ENCODE measurements at regions not wholly inside any gene's neighbourhood (a gene's known extent, or its start where the extent isn't known, plus 50 kb on each side); places are given as distances from the start of the nearest gene placed in this dataset.

- WGBS: 62% methylated on average over 2 of the region's 2 CpGs
- Histone ChIP-seq H3K4me1 (ENCODE audit: control insufficient read depth in 4 of 4, insufficient read depth in 4 of 4, low read length in 3 of 4) (no peaks in the 10 kb centered on the region), H3K27ac (ENCODE audit: low read depth in 1 of 2, low read length in 2 of 2) (no peak overlapping the region), H3K9ac (ENCODE audit: low read depth in 1 of 2, low read length in 2 of 2) (no peak overlapping the region), H3K27me3 (ENCODE audit: control insufficient read depth in 4 of 4, insufficient read depth in 4 of 4, low read length in 3 of 4) (no peaks in the 10 kb centered on the region), H3K9me3 (ENCODE audit: control insufficient read depth in 4 of 4, low read length in 3 of 4) (no peaks in the 10 kb centered on the region), H3K36me3 (ENCODE audit: control insufficient read depth in 4 of 4, insufficient read depth in 3 of 4, low read depth in 1 of 4, low read length in 3 of 4) (no peaks in the 10 kb centered on the region), H3K4me3 (ENCODE audit: low read depth in 1 of 3, low read length in 3 of 3) (no peak overlapping the region)
- no peak for DNase-seq (ENCODE audit: low spot score)
- TF ChIP-seq GABPA (IDR thresholded peaks at IDR 0.05 in 1 of 2, conservative IDR thresholded peaks at IDR 0.05 in 1 of 2): no peak
- TF ChIP-seq YY1 (IDR thresholded peaks at IDR 0.05): no peak
- TF ChIP-seq MAX (IDR thresholded peaks at IDR 0.05): no peak
- TF ChIP-seq TAF1 (conservative IDR thresholded peaks at IDR 0.05): no peak
- no peak for TF ChIP-seq ATF3 (IDR thresholded peaks at IDR 0.05)
- TF ChIP-seq JUND (IDR thresholded peaks at IDR 0.05): no peak
- no peak for TF ChIP-seq FOXA1 (IDR thresholded peaks at IDR 0.05)
- TF ChIP-seq SP1 (IDR thresholded peaks at IDR 0.05): no peak
- TF ChIP-seq NR2F2 (IDR thresholded peaks at IDR 0.05): no peak
- no peak for TF ChIP-seq HNF4A (conservative IDR thresholded peaks at IDR 0.05)
- TF ChIP-seq CTCF (IDR thresholded peaks at IDR 0.05; ENCODE audit: low read depth, low read length, missing input control): no peak
- TF ChIP-seq RAD21 (IDR thresholded peaks at IDR 0.05): no peak
- TF ChIP-seq FOXA2 (IDR thresholded peaks at IDR 0.05): no peak
- TF ChIP-seq, protein P1, sequence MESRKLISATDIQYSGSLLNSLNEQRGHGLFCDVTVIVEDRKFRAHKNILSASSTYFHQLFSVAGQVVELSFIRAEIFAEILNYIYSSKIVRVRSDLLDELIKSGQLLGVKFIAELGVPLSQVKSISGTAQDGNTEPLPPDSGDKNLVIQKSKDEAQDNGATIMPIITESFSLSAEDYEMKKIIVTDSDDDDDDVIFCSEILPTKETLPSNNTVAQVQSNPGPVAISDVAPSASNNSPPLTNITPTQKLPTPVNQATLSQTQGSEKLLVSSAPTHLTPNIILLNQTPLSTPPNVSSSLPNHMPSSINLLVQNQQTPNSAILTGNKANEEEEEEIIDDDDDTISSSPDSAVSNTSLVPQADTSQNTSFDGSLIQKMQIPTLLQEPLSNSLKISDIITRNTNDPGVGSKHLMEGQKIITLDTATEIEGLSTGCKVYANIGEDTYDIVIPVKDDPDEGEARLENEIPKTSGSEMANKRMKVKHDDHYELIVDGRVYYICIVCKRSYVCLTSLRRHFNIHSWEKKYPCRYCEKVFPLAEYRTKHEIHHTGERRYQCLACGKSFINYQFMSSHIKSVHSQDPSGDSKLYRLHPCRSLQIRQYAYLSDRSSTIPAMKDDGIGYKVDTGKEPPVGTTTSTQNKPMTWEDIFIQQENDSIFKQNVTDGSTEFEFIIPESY (IDR thresholded peaks at IDR 0.05): no peak
- TF ChIP-seq EGR1 (IDR thresholded peaks at IDR 0.05; ENCODE audit: low read depth in 2 of 2): no peak
These were observed 422.2 kb downstream of the GABRG1 start for GRCh38 chr4:45701621-45702020.

GRCh38 chr4:45693746-45694145 lies 430.1 kb downstream of the GABRG1 start:
- H3K9me3 ChIP-seq (ENCODE audit: control insufficient read depth in 4 of 4, low read length in 3 of 4): no peaks in the 10 kb centered on the region
- no peak overlapping the region for H3K27ac ChIP-seq (ENCODE audit: low read depth in 1 of 2, low read length in 2 of 2)
- no peak overlapping the region for H3K9ac ChIP-seq (ENCODE audit: low read depth in 1 of 2, low read length in 2 of 2)
- H3K36me3 ChIP-seq (ENCODE audit: control insufficient read depth in 4 of 4, insufficient read depth in 3 of 4, low read depth in 1 of 4, low read length in 3 of 4): no peaks in the 10 kb centered on the region
- no peak overlapping the region for H3K4me3 ChIP-seq (ENCODE audit: low read depth in 1 of 3, low read length in 3 of 3)
- TF ChIP-seq, protein P1 (IDR thresholded peaks at IDR 0.05): no peak
- no peak for TF ChIP-seq RXRA (IDR thresholded peaks at IDR 0.05)
- no peak for TF ChIP-seq ATF3 (IDR thresholded peaks at IDR 0.05)
- TF ChIP-seq TAF1 (conservative IDR thresholded peaks at IDR 0.05): no peak
- TF ChIP-seq, protein P2, sequence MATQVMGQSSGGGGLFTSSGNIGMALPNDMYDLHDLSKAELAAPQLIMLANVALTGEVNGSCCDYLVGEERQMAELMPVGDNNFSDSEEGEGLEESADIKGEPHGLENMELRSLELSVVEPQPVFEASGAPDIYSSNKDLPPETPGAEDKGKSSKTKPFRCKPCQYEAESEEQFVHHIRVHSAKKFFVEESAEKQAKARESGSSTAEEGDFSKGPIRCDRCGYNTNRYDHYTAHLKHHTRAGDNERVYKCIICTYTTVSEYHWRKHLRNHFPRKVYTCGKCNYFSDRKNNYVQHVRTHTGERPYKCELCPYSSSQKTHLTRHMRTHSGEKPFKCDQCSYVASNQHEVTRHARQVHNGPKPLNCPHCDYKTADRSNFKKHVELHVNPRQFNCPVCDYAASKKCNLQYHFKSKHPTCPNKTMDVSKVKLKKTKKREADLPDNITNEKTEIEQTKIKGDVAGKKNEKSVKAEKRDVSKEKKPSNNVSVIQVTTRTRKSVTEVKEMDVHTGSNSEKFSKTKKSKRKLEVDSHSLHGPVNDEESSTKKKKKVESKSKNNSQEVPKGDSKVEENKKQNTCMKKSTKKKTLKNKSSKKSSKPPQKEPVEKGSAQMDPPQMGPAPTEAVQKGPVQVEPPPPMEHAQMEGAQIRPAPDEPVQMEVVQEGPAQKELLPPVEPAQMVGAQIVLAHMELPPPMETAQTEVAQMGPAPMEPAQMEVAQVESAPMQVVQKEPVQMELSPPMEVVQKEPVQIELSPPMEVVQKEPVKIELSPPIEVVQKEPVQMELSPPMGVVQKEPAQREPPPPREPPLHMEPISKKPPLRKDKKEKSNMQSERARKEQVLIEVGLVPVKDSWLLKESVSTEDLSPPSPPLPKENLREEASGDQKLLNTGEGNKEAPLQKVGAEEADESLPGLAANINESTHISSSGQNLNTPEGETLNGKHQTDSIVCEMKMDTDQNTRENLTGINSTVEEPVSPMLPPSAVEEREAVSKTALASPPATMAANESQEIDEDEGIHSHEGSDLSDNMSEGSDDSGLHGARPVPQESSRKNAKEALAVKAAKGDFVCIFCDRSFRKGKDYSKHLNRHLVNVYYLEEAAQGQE (IDR thresholded peaks at IDR 0.05): no peak
- no peak for TF ChIP-seq SP1 (IDR thresholded peaks at IDR 0.05)
- no peak for TF ChIP-seq YY1 (IDR thresholded peaks at IDR 0.05)
- TF ChIP-seq NR2F2 (IDR thresholded peaks at IDR 0.05): no peak
- no peak for TF ChIP-seq RAD21 (IDR thresholded peaks at IDR 0.05)
- no peak for TF ChIP-seq FOXA2 (IDR thresholded peaks at IDR 0.05)
- TF ChIP-seq MAX (IDR thresholded peaks at IDR 0.05): no peak
- no peak for TF ChIP-seq HNF4G (IDR thresholded peaks at IDR 0.05)
- TF ChIP-seq GABPA (IDR thresholded peaks at IDR 0.05 in 1 of 2, conservative IDR thresholded peaks at IDR 0.05 in 1 of 2): no peak
- TF ChIP-seq HNF4A (conservative IDR thresholded peaks at IDR 0.05): no peak
- TF ChIP-seq FOXA1 (IDR thresholded peaks at IDR 0.05): no peak
- no peak for TF ChIP-seq EGR1 (IDR thresholded peaks at IDR 0.05; ENCODE audit: low read depth in 2 of 2)
- TF ChIP-seq CTCF (IDR thresholded peaks at IDR 0.05; ENCODE audit: low read depth, low read length, missing input control): no peak
- TF ChIP-seq JUND (IDR thresholded peaks at IDR 0.05): no peak
- DNase-seq (ENCODE audit: low spot score): no peak
- H3K27me3 ChIP-seq (ENCODE audit: control insufficient read depth in 4 of 4, insufficient read depth in 4 of 4, low read length in 3 of 4): no peaks in the 10 kb centered on the region
- H3K4me1 ChIP-seq (ENCODE audit: control insufficient read depth in 4 of 4, insufficient read depth in 4 of 4, low read length in 3 of 4): no peaks in the 10 kb centered on the region

All from liver (tissue), 8 donors.